MM.1S (cell line): ENCODE measurements at regions not wholly inside any gene's neighbourhood (a gene's known extent, or its start where the extent isn't known, plus 50 kb on each side); places are given as distances from the start of the nearest gene placed in this dataset.

Experiments used
- DNase-seq: peaks from one replicate; pipeline ENCODE4 v3.0.0-alpha.2; 2015
- H2AFZ ChIP-seq: fragments of 300-600 bp; sonication (generic); 2 replicates; pipeline ENCODE4 v1.6.0; 2016; ENCODE audit warnings: antibody characterized with exemption, low read length
- H3F3A ChIP-seq: fragments of 300-600 bp; sonication (generic); 2 replicates; pipeline ENCODE4 v1.6.1; 2016; ENCODE audit warnings: mild to moderate bottlenecking, antibody characterized with exemption, low read length, moderate library complexity, mixed read lengths; ENCODE audit not compliant: insufficient read depth
- H3K27ac ChIP-seq: fragments of 300-600 bp; sonication (generic); 2 replicates; pipeline ENCODE4 v1.5.1; 2016; ENCODE audit warnings: mild to moderate bottlenecking, low read length
- H3K27me3 ChIP-seq: fragments of 300-600 bp; sonication (generic); replicated peaks from 2 replicates; pipeline ENCODE4 v1.6.0; 2016; ENCODE audit warnings: low read length; ENCODE audit not compliant: insufficient read depth
- H3K36me3 ChIP-seq: fragments of 300-600 bp; sonication (generic); replicated peaks from 2 replicates; pipeline ENCODE4 v1.6.1; 2016; ENCODE audit warnings: mild to moderate bottlenecking, low read length, mixed read lengths; ENCODE audit not compliant: insufficient read depth
- H3K4me1 ChIP-seq: fragments of 300-600 bp; sonication (generic); 2 replicates; pipeline ENCODE4 v1.6.1; 2016; ENCODE audit warnings: low read length, mixed read lengths
- H3K4me2 ChIP-seq: fragments of 300-600 bp; sonication (generic); 2 replicates; pipeline ENCODE4 v1.6.0; 2016; ENCODE audit warnings: low read depth, low read length
- H3K4me3 ChIP-seq: fragments of 300-600 bp; sonication (generic); 2 replicates; pipeline ENCODE4 v1.5.1; 2016; ENCODE audit warnings: low read length, mixed read lengths
- H3K79me2 ChIP-seq: fragments of 300-600 bp; sonication (generic); 2 replicates; pipeline ENCODE4 v1.6.1; 2016; ENCODE audit warnings: mixed run types, low read length, mixed read lengths
- H3K9ac ChIP-seq: fragments of 300-600 bp; sonication (generic); 2 replicates; pipeline ENCODE4 v1.6.1; 2016; ENCODE audit warnings: low read length, mixed read lengths
- H3K9me2 ChIP-seq: fragments of 300-600 bp; sonication (generic); replicated peaks from 2 replicates; pipeline ENCODE4 v1.6.1; 2016; ENCODE audit warnings: mild to moderate bottlenecking, low read length, mixed read lengths; ENCODE audit not compliant: insufficient read depth
- H3K9me3 ChIP-seq: fragments of 300-600 bp; sonication (generic); replicated peaks from 2 replicates; pipeline ENCODE4 v1.6.1; 2016; ENCODE audit warnings: mild to moderate bottlenecking, low read length, mixed read lengths; ENCODE audit not compliant: insufficient read depth
- H4K20me1 ChIP-seq: fragments of 300-600 bp; sonication (generic); 2 replicates; pipeline ENCODE4 v1.6.1; 2016; ENCODE audit warnings: mild to moderate bottlenecking, low read length, moderate library complexity, mixed read lengths; ENCODE audit not compliant: insufficient read depth
- EZH2 ChIP-seq: fragments of 300-600 bp; sonication (generic); optimal IDR thresholded peaks from 2 replicates; pipeline ENCODE3; 2017; ENCODE audit warnings: low read depth, mild to moderate bottlenecking, antibody characterized with exemption, low read length, mixed read lengths
- EZH2phosphoT487 ChIP-seq: fragments of 300-600 bp; sonication (generic); IDR thresholded peaks from 2 replicates; pipeline ENCODE4 v1.6.1; 2018; ENCODE audit warnings: antibody characterized with exemption, low read length
- TF ChIP-seq, protein P1 (sequence below): fragments of 300-600 bp; sonication (generic); IDR thresholded peaks from 2 replicates; pipeline ENCODE4 v1.5.1; 2016; ENCODE audit warnings: antibody characterized with exemption, low read length, mixed read lengths

DNA sequence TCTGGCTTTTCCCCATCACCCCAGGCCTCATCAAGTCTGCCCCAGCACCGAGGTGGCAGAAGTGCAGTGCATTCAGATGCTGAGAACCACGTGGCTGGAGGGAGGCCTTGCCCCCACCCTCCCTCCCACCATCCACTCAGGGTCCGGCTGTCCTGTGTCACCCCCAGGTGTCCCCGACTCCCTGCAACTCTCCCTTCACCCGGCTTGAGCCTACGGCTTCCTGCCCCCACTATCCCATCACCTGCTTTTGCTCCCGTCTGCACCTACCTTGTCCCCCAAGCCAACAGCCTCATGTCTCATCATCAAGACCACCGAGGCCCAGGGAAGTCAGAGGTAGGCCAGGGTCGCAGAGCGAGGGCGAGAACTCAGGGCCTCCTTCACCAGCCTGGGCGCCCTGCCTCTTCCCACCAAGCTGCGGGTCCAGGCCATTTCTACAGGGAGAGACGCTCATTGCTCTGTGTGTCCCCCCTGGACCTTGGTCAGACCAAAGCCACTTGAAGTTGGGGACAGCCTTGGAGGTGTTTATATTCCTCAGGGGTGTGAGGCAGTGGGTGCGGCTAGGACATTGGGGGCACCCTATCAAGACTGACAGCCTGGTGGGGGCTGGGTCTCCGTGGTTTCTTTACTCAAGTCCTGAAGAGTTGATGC, 66.2 kb upstream of the CCND1 start:
- H4K20me1 ChIP-seq, result no peaks in the 10 kb centered on the region
- H2AFZ ChIP-seq, result no peak overlapping the region
- no peak for DNase-seq
- no peaks in the 10 kb centered on the region for H3K79me2 ChIP-seq
- no peaks in the 10 kb centered on the region for H3K27me3 ChIP-seq
- TF ChIP-seq EZH2, result no peak
- TF ChIP-seq, protein P1, sequence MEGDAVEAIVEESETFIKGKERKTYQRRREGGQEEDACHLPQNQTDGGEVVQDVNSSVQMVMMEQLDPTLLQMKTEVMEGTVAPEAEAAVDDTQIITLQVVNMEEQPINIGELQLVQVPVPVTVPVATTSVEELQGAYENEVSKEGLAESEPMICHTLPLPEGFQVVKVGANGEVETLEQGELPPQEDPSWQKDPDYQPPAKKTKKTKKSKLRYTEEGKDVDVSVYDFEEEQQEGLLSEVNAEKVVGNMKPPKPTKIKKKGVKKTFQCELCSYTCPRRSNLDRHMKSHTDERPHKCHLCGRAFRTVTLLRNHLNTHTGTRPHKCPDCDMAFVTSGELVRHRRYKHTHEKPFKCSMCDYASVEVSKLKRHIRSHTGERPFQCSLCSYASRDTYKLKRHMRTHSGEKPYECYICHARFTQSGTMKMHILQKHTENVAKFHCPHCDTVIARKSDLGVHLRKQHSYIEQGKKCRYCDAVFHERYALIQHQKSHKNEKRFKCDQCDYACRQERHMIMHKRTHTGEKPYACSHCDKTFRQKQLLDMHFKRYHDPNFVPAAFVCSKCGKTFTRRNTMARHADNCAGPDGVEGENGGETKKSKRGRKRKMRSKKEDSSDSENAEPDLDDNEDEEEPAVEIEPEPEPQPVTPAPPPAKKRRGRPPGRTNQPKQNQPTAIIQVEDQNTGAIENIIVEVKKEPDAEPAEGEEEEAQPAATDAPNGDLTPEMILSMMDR, result no peak
- TF ChIP-seq EZH2phosphoT487, result no peak
- H3K27ac ChIP-seq, result no peak overlapping the region
- peaks cover 17% of the 10 kb centered on the region for H3F3A ChIP-seq
- peaks cover 18% of the 10 kb centered on the region for H3K4me1 ChIP-seq
- no peak overlapping the region for H3K9ac ChIP-seq
- H3K4me2 ChIP-seq, result no peak overlapping the region
- no peaks in the 10 kb centered on the region for H3K36me3 ChIP-seq
- no peak overlapping the region for H3K4me3 ChIP-seq
- no peaks in the 10 kb centered on the region for H3K9me2 ChIP-seq
- no peaks in the 10 kb centered on the region for H3K9me3 ChIP-seq

DNA sequence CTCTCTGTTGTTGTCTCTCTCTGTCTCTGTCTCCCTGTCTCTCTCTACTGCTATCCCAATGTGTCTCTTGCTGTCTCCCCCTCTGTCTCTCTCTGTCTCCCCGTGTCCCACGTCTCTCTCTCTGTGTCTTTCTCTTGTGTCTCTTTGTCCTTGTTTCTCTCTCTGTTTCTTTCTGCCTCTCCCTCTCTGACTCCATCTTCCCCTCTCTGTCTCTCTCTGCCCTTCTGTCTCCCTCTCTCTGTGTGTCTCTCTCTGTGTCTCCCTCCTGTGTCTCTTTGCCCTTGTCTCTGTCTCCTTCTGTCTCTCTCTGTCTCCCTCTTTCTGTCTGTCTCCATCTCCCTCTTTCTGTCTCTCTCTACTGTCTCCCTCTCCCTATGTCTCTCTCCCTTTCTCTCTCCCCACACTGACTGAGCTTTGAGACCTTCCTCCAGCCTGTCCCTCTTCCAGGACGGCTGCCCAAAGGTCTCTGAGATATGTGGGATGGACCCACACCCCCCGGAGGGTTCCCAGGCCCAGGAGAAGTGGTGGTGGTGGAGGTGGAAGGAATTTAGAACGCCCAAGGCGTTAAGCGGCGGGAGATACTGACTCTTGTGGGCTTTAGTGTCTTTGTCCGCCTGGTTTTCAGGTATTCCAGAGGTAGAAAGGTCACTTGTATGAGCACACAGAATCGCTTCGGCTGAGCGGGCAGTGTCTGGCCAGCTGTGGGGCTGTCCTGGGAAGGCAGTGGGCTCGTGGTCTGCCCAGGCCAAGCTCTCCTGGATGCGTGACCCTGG, 65.5 kb upstream of the CCND1 start:
- Histone ChIP-seq H3K9ac (no peak overlapping the region), H3K4me2 (no peak overlapping the region), H4K20me1 (no peaks in the 10 kb centered on the region), H2AFZ (no peak overlapping the region), H3K27me3 (no peaks in the 10 kb centered on the region), H3K4me1 (peaks cover 18% of the 10 kb centered on the region), H3K9me3 (no peaks in the 10 kb centered on the region), H3K4me3 (no peak overlapping the region), H3F3A (peaks cover 17% of the 10 kb centered on the region), H3K79me2 (no peaks in the 10 kb centered on the region), H3K27ac (no peak overlapping the region), H3K9me2 (no peaks in the 10 kb centered on the region), H3K36me3 (no peaks in the 10 kb centered on the region)
- TF ChIP-seq EZH2, result no peak
- TF ChIP-seq, protein P1, result no peak
- DNase-seq, result no peak

DNA sequence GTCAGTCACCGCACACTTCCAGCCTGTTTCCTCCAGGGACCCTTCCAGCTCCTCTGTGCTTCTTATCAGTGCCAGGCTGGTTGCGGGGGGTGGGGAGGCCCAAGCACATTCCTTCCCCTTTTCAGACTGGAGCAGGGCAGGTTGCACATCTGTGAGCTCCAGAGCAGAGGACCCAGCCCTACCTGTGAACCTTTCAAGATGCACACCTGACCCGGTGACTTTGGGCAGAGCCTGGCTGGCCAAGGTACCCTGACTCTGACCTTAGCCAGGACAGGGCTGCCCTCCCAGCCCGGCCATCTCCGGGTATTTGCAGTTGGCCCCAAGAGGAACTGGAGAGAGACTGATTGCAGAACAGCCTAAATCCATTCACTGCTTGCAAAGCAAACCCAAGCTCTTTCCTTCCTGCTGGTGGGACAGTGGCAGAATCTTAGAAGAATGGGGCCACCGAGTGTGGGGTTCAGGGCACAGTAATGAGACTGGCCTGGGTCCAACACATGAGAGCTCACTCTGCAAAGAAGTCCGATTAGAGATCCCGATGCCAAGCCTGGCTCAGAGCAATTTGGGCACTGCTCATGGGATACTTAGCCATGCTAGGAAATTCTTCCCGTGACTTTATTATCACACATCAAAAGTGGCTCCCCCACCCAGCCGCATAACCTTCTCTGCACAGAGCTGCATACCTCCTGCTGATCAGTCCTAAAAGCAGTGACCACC, 64.7 kb upstream of the CCND1 start:
- no peak overlapping the region for H3K4me2 ChIP-seq
- no peaks in the 10 kb centered on the region for H4K20me1 ChIP-seq
- TF ChIP-seq, protein P1, result no peak
- TF ChIP-seq EZH2 (no peak), EZH2phosphoT487 (no peak)
- peaks cover 18% of the 10 kb centered on the region for H3K4me1 ChIP-seq
- H3K27me3 ChIP-seq, result no peaks in the 10 kb centered on the region
- H3F3A ChIP-seq, result peaks cover 17% of the 10 kb centered on the region
- H3K9me3 ChIP-seq, result no peaks in the 10 kb centered on the region
- no peak overlapping the region for H2AFZ ChIP-seq
- no peak overlapping the region for H3K27ac ChIP-seq
- no peaks in the 10 kb centered on the region for H3K36me3 ChIP-seq
- no peak overlapping the region for H3K4me3 ChIP-seq
- DNase-seq, result no peak
- no peak overlapping the region for H3K9ac ChIP-seq
- no peaks in the 10 kb centered on the region for H3K79me2 ChIP-seq
- no peaks in the 10 kb centered on the region for H3K9me2 ChIP-seq
